Gastroesophageal sphincter (tissue), 4 donors: ENCODE measurements at regions not wholly inside any gene's neighbourhood (a gene's known extent, or its start where the extent isn't known, plus 50 kb on each side); places are given as distances from the start of the nearest gene placed in this dataset.
"Not testable (repeated sequence)": the region's sequence is repeated elsewhere in the genome, so short reads cannot be mapped to it uniquely, and the experiment has no call there.

Experiments used
- ATAC-seq: fragments of 150-250 bp; one replicate; pipeline ENCODE4 v1.9.1; 2016; ENCODE audit warnings: mild to moderate bottlenecking, moderate library complexity
- H3K27ac ChIP-seq, 4 donors: fragments of 200-600 bp; sonication (generic) in 3 of 4; 1 replicate in 3 of 4; 2 replicates in 1 of 4; pipeline ENCODE4 v1.5.1; 2016 to 2019
- H3K27me3 ChIP-seq: fragments of 200-600 bp; sonication (generic); one replicate; pipeline ENCODE4 v1.5.1; 2019
- H3K36me3 ChIP-seq, 2 donors: fragments of 200-600 bp; sonication (generic); one replicate each; pipeline ENCODE4 v1.5.1; 2019; ENCODE audit warnings: control low read depth in 1 of 2
- H3K4me1 ChIP-seq, 3 donors: fragments of 200-600 bp; sonication (generic); 1 replicate in 2 of 3; 2 replicates in 1 of 3; pipeline ENCODE4 v1.5.1; 2016 to 2019; ENCODE audit warnings: control low read depth in 2 of 3
- H3K4me3 ChIP-seq, 2 donors: fragments of 200-600 bp; sonication (generic); one replicate each; pipeline ENCODE4 v1.5.1; 2019; ENCODE audit warnings: mild to moderate bottlenecking in 1 of 2, moderate library complexity in 1 of 2
- H3K9me3 ChIP-seq, 3 donors: fragments of 200-600 bp; sonication (generic); one replicate each; pipeline ENCODE4 v1.5.1; 2017 to 2019; ENCODE audit warnings: control low read depth in 2 of 3
- CTCF ChIP-seq, 4 experiments: fragments of 200-600 bp in 2 of 4; fragments of 450-650 bp in 2 of 4; sonication (generic) in 1 of 4; IDR thresholded peaks; one replicate each; pipeline ENCODE4 v1.5.1; 2017 to 2019; ENCODE audit warnings: antibody characterized with exemption in 4 of 4, mild to moderate bottlenecking in 2 of 4, moderate library complexity in 2 of 4
- EP300 ChIP-seq: sonication (generic); formaldehyde crosslinking; IDR thresholded peaks from one replicate; pipeline ENCODE4 v1.6.1; 2017; ENCODE audit warnings: antibody characterized with exemption, mild to moderate bottlenecking
- POLR2A ChIP-seq, 2 donors: fragments of 450-650 bp; IDR thresholded peaks; one replicate each; pipeline ENCODE4 v1.6.1; 2017; ENCODE audit warnings: antibody characterized with exemption in 2 of 2, mild to moderate bottlenecking in 2 of 2, moderate library complexity in 1 of 2
- POLR2AphosphoS5 ChIP-seq: sonication (generic); formaldehyde crosslinking; IDR thresholded peaks from one replicate; pipeline ENCODE4 v1.6.1; 2017; ENCODE audit warnings: antibody characterized with exemption
- WGBS, 2 donors: methylation state at CpG; one replicate each; pipeline ENCODE4 v1.1.5; 2018; ENCODE audit warnings: low coverage in 1 of 2; 5-methylcytosine and 5-hydroxymethylcytosine counted together

- 0 to 36% methylated on average over 2 to 3 of the region's 3 CpGs for WGBS, 2 donors
- H3K9me3 ChIP-seq = no peaks in the 10 kb centered on the region
Measured at GRCh38 chrX:63250253-63250868, 100.8 kb downstream of the SPIN4 start.

GRCh38 chrX:63242689-63243088, 108.4 kb downstream of the SPIN4 start:
- not testable (repeated sequence) for H3K27ac ChIP-seq, H3K36me3 ChIP-seq
- no CpG with 5 or more reads among the region's 2 CpGs for WGBS, 2 donors

More at GRCh38 chrX:63250253-63250868, 100.8 kb downstream of the SPIN4 start:
- no peak overlapping the region for H3K27ac ChIP-seq
- TF ChIP-seq EP300 (no peak), POLR2AphosphoS5 (no peak), CTCF (IDR thresholded peaks at IDR 0.05) (peak; percentile 48 to 85 (median 72)), POLR2A (IDR thresholded peaks at IDR 0.05) (no peak)
- no peak overlapping the region for H3K4me3 ChIP-seq
- peak; percentile 53 for ATAC-seq
- H3K36me3 ChIP-seq = no peaks in the 10 kb centered on the region
- H3K4me1 ChIP-seq = no peaks in the 10 kb centered on the region
- no peaks in the 10 kb centered on the region for H3K27me3 ChIP-seq

GRCh38 chrX:63235963-63236362, 115.2 kb downstream of the SPIN4 start:
- H3K36me3 ChIP-seq, H3K27ac ChIP-seq, H3K4me3 ChIP-seq, H3K4me1 ChIP-seq, H3K27me3 ChIP-seq, H3K9me3 ChIP-seq, ATAC-seq: not testable (repeated sequence)
- WGBS, 2 donors = no CpG with 5 or more reads among the region's 2 CpGs

More at GRCh38 chrX:63242689-63243088, 108.4 kb downstream of the SPIN4 start:
- not testable (repeated sequence) for H3K4me3 ChIP-seq, H3K9me3 ChIP-seq, H3K27me3 ChIP-seq, ATAC-seq, H3K4me1 ChIP-seq

DNA sequence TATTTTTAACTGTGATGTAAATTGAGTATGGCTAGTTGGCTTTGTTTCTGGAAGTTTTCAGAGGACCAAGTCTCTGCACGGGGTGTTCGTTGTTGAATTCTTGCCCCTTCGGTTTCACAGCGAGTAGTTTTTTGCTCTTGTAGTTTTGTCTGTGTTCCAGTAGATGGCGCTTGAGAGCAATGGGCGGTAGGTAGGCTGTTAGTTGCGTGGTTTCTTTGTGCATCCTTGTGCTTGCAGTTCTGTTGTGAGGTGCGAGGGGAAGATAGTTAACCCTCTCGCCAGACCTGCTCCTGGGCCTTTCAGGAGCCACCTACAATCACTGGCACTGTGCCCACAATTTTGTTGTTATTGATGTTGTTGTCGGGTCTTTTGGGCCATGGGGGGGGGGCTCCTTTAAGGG, 118.1 kb downstream of the SPIN4 start:
- not testable (repeated sequence) for H3K4me1 ChIP-seq, H3K36me3 ChIP-seq, H3K27me3 ChIP-seq, ATAC-seq, H3K9me3 ChIP-seq, H3K4me3 ChIP-seq, H3K27ac ChIP-seq
- no CpG with 5 or more reads among the region's 10 CpGs for whole genome bisulfite sequencing, 2 donors

DNA sequence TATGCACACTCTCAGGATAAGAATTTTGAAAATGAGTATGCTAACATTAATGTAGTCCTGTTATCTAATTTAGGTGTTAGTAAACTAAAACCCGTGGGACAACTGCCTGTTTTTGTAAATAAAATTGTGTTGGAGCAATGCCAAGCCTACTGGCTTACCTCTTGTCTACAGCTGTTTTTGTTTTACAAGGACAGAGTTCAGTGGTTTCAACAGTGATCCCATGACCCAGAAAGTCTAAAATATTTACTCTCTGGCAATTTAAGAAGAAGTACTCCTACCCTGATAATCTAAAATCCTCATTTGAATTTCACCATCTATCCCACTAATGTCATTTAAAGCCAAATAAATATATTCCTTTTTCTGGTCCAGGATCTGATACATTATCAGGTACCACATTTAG, 132.9 kb downstream of the SPIN4 start:
- WGBS, 2 donors = no CpG with 5 or more reads among the region's 1 CpG
- ATAC-seq = not testable (repeated sequence)

DNA sequence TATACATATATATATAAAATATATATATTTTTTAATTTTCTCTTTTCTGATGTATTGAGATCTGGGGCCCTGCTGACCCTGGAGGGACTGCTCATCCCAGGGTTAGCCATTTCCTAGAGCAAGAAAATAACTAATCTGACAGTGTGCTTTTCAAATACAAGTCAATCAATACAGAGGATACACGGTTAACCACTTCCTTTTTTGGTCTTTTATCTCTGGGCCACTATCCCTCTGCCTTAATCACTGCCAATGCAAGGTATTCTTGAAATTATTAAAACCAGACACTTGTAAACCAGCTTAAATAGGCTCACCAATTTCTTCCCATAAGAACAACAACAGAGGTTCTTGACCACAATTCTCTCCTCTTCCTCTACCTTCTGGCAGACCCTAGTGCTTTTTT, 133.6 kb downstream of the SPIN4 start:
- not testable (repeated sequence) for ATAC-seq, H3K27me3 ChIP-seq, H3K36me3 ChIP-seq, H3K27ac ChIP-seq, H3K4me3 ChIP-seq, H3K9me3 ChIP-seq, H3K4me1 ChIP-seq
- no CpG with 5 or more reads among the region's 1 CpG for WGBS, 2 donors

More for the DNA sequence above, 132.9 kb downstream of the SPIN4 start:
- not testable (repeated sequence) for H3K4me3 ChIP-seq, H3K4me1 ChIP-seq, H3K36me3 ChIP-seq, H3K27ac ChIP-seq, H3K9me3 ChIP-seq, H3K27me3 ChIP-seq

DNA sequence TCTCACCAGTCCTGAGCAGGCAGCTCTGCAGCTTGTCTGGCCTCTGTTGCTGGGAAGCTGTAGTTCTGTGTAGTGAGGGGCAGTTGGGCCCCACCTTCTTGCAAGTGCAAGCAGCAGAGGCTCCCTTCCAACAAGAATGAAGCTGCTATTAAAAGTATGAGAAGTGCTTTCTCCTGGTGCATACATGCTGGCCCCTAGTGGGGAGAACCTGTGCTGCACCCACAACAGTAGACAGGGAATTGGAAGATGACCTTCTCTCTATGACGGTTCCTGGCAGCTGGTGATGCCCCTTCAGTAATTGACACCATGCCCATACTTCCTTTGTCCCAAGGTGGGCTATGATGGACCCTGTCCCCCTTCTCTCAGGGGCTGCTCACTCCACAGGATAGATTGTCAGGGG, 141.5 kb downstream of the SPIN4 start:
- H3K36me3 ChIP-seq, H3K27ac ChIP-seq, ATAC-seq, H3K4me1 ChIP-seq, H3K9me3 ChIP-seq, H3K27me3 ChIP-seq, H3K4me3 ChIP-seq: not testable (repeated sequence)
- no CpG with 5 or more reads among the region's 1 CpG for WGBS, 2 donors

GRCh38 chrX:63209128-63209527, 142.0 kb downstream of the SPIN4 start:
- H3K27me3 ChIP-seq, H3K4me1 ChIP-seq, ATAC-seq, H3K36me3 ChIP-seq, H3K4me3 ChIP-seq, H3K27ac ChIP-seq, H3K9me3 ChIP-seq: not testable (repeated sequence)
- WGBS, 2 donors = no CpG with 5 or more reads among the region's 4 CpGs

- not testable (repeated sequence) for H3K9me3 ChIP-seq, H3K27me3 ChIP-seq, H3K4me1 ChIP-seq, H3K27ac ChIP-seq, H3K36me3 ChIP-seq, H3K4me3 ChIP-seq
- WGBS, 2 donors = no CpG with 5 or more reads among the region's 7 CpGs
- peak; percentile 68 for ATAC-seq
Measured at GRCh38 chrX:63204266-63205074, 146.7 kb downstream of the SPIN4 start.

- not testable (repeated sequence) for H3K4me1 ChIP-seq, H3K9me3 ChIP-seq, H3K36me3 ChIP-seq, ATAC-seq, H3K27ac ChIP-seq, H3K27me3 ChIP-seq, H3K4me3 ChIP-seq
- whole genome bisulfite sequencing, 2 donors = no CpG with 5 or more reads among the region's 4 CpGs
Measured at GRCh38 chrX:63201987-63202386, 149.1 kb downstream of the SPIN4 start.

GRCh38 chrX:63198693-63199092, 152.4 kb downstream of the SPIN4 start:
- not testable (repeated sequence) for ATAC-seq, H3K27ac ChIP-seq, H3K4me3 ChIP-seq, H3K36me3 ChIP-seq, H3K27me3 ChIP-seq, H3K4me1 ChIP-seq, H3K9me3 ChIP-seq
- no CpG with 5 or more reads among the region's 3 CpGs for WGBS, 2 donors

- ATAC-seq, H3K36me3 ChIP-seq, H3K4me3 ChIP-seq, H3K27ac ChIP-seq, H3K4me1 ChIP-seq, H3K9me3 ChIP-seq, H3K27me3 ChIP-seq: not testable (repeated sequence)
- no CpG with 5 or more reads among the region's 29 CpGs for WGBS, 2 donors
Measured at GRCh38 chrX:63192366-63193041, 158.6 kb downstream of the SPIN4 start.
